D721Med (cell line): ENCODE measurements at regions not wholly inside any gene's neighbourhood (a gene's known extent, or its start where the extent isn't known, plus 50 kb on each side); places are given as distances from the start of the nearest gene placed in this dataset.

Experiments used
- DNase-seq: peaks from one replicate; pipeline ENCODE4 v3.0.0; 2011; ENCODE audit warnings: low spot score; ENCODE audit not compliant: insufficient read length
- FAIRE-seq: peaks from 2 replicates; lab custom pipeline; 2011; peaks lifted over from hg19 to GRCh38; lab: Jason Lieb, UNC
- TF ChIP-seq, protein P1 (sequence below): IDR thresholded peaks from 2 replicates; pipeline ENCODE4 v1.5.1; 2012; ENCODE audit warnings: mild to moderate bottlenecking, control low read depth; ENCODE audit not compliant: insufficient read depth; ENCODE audit errors: missing control alignments

GRCh38 chr4:14193601-14194000 is 566.1 kb upstream of the BOD1L1 start:
- TF ChIP-seq, protein P1, sequence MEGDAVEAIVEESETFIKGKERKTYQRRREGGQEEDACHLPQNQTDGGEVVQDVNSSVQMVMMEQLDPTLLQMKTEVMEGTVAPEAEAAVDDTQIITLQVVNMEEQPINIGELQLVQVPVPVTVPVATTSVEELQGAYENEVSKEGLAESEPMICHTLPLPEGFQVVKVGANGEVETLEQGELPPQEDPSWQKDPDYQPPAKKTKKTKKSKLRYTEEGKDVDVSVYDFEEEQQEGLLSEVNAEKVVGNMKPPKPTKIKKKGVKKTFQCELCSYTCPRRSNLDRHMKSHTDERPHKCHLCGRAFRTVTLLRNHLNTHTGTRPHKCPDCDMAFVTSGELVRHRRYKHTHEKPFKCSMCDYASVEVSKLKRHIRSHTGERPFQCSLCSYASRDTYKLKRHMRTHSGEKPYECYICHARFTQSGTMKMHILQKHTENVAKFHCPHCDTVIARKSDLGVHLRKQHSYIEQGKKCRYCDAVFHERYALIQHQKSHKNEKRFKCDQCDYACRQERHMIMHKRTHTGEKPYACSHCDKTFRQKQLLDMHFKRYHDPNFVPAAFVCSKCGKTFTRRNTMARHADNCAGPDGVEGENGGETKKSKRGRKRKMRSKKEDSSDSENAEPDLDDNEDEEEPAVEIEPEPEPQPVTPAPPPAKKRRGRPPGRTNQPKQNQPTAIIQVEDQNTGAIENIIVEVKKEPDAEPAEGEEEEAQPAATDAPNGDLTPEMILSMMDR, result no peak
- no peak for DNase-seq
- FAIRE-seq, result no peak

- FAIRE-seq, result no peak
- DNase-seq, result no peak
- TF ChIP-seq, protein P1, result no peak
Measured at GRCh38 chr4:14196131-14196530, 568.6 kb upstream of the BOD1L1 start.

DNA sequence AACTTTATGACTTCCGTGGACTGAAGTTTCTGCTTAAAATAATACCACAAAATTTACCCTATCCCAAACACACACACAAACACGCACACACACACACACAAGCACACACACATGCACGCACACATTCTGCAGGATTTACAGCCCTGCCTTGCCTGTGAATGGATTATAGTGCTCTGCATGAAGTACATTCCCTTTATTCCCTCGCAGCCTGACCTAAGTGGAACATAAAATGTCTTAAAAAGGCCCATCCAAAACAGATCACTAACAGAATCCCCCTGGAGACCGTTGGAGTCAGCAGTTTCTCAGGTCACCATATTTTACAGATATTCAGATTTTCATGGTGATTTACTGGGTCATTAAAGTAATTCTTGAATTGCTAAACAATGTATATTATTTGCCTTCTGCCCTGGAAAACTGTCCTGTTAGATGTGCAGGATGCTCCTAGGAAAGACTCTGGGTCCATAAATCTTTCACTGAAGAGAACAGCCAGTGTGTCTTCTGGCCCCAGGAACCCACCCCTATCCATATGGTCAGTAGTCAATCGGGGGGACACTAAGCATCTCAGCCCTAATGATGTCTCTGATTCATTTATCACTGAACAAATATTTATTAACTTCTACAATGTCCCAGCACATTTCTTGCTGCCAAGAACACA is 587.7 kb upstream of the BOD1L1 start:
- TF ChIP-seq, protein P1, result no peak
- DNase-seq, result no peak
- FAIRE-seq, result no peak

DNA sequence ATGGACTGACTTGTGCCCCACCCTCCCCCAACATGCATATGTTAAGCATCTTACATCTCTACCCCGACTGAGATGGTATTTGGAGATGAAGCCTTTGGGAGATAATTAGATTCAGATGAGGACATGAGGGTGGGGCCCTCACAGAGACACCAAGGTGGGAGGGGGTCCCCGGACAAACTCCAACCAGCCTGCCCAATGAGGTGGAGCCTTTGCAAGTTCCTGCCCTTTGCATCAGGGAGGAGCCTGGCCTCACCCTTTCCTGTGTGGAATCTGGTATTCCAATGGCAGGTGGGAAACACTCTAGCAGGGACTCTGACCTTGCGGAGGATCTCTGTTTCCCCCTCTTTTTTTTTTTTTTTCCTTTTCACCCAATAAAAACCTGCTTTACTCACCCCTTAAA is 589.9 kb upstream of the BOD1L1 start:
- DNase-seq, result no peak
- no peak for FAIRE-seq
- TF ChIP-seq, protein P1, result no peak

- no peak for FAIRE-seq
- no peak for DNase-seq
Measured at GRCh38 chr4:14218641-14219040, 591.1 kb upstream of the BOD1L1 start.

DNA sequence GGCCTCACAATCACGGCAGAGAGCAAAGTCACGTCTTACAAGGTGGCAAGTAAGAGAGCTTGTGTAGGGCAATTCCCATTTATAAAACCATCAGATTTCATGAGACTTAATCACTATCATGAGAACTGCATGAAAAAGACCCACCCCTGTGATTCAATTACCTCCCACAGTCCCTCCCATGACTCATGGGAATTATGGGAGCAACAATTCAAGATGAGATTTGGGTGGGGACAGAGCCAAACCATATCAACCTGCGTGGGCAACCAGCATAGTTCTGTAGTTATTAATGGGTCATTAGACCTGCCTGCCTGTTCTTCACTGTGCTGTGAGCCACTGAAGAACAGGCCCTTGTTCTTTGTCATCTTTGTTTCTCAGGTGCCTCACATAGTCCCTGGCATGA is 593.7 kb upstream of the BOD1L1 start:
- TF ChIP-seq, protein P1, result no peak
- no peak for DNase-seq
- no peak for FAIRE-seq

More at GRCh38 chr4:14218641-14219040, 591.1 kb upstream of the BOD1L1 start:
- TF ChIP-seq, protein P1, result no peak

DNA sequence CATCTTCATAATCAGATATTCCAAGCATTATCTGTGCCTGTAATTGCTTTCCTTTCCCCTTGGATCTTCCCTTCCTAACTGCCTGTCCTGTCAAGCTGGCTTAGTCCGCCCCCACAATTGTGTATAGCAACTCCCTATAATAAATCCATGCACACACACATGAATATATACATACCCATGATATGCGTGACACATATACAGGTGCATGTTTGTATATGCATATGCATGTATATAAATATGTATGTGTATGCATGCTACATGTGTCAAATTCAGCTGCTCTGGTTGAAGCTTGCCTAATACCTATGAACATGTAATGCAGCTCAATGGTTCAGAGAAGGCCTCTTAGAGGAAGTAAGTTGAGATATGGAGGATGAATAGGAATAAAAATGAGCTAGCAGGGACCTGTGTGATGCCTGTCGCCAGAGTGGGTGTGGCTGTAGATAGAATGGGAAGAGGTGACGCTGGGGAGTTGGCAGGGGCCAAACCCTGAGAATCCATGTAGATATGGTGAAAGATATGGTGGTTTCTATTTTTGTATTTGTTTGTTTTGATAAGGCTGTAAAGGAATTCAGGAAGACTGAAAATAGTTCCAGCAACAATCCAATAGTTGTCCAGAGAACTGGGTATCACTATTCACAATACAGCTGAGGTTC is 595.0 kb upstream of the BOD1L1 start:
- TF ChIP-seq, protein P1, result no peak
- FAIRE-seq (no peak), DNase-seq (no peak)
